D721Med (cell line): ENCODE measurements at regions not wholly inside any gene's neighbourhood (a gene's known extent, or its start where the extent isn't known, plus 50 kb on each side); places are given as distances from the start of the nearest gene placed in this dataset.

ENCODE experiments used
- DNase-seq: peaks from one replicate; pipeline ENCODE4 v3.0.0; 2011; ENCODE audit warnings: low spot score; ENCODE audit not compliant: insufficient read length
- FAIRE-seq: peaks from 2 replicates; lab custom pipeline; 2011; peaks lifted over from hg19 to GRCh38; lab: Jason Lieb, UNC
- CTCF ChIP-seq: IDR thresholded peaks from 2 replicates; pipeline ENCODE4 v1.5.1; 2012; ENCODE audit warnings: mild to moderate bottlenecking, control low read depth; ENCODE audit not compliant: insufficient read depth; ENCODE audit errors: missing control alignments

GRCh38 chr4:26223155-26223554 is 97.7 kb upstream of the RBPJ start:
- FAIRE-seq (no peak), DNase-seq (no peak)
- no peak for TF ChIP-seq CTCF

GRCh38 chr4:26226629-26227376 is 94.0 kb upstream of the RBPJ start:
- TF ChIP-seq CTCF: no peak
- DNase-seq (no peak), FAIRE-seq (no peak)

GRCh38 chr4:26227601-26228229 is 93.1 kb upstream of the RBPJ start:
- DNase-seq: no peak
- FAIRE-seq: no peak
- TF ChIP-seq CTCF: no peak

- DNase-seq (no peak), FAIRE-seq (no peak)
- no peak for TF ChIP-seq CTCF
These were observed 91.9 kb upstream of the RBPJ start for GRCh38 chr4:26228883-26229282.

GRCh38 chr4:26229974-26230373 is 90.8 kb upstream of the RBPJ start:
- DNase-seq (no peak), FAIRE-seq (no peak)
- no peak for TF ChIP-seq CTCF

- DNase-seq (no peak), FAIRE-seq (no peak)
- no peak for TF ChIP-seq CTCF
These were observed 87.5 kb upstream of the RBPJ start for GRCh38 chr4:26233350-26233749.

GRCh38 chr4:26235500-26235899 is 85.3 kb upstream of the RBPJ start:
- TF ChIP-seq CTCF: no peak
- FAIRE-seq (no peak), DNase-seq (no peak)
